ENCODE measurements at regions not wholly inside any gene's neighbourhood (a gene's known extent, or its start where the extent isn't known, plus 50 kb on each side); places are given as distances from the start of the nearest gene placed in this dataset.

DNA sequence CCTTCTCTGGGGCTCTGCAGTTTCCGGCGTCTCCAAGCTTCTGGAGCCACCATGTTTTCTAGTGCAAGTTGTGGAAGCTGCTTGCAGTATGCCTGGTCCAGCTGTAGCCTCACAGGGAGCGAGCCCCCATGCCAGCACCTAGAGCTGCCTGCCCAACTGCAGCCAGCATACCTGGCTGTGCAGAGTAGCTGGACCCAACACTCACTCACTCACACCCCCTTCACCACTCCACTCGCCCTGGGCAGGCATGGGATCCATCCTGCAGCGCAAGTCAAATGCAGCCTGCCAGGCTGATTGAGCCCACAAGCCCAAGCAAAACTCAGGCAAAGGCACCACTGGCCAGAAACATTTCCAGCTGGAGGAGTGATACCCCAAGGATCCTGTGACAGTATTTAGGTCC, 797.3 kb downstream of the SLC16A7 start:
- CTCF ChIA-PET = no interaction called here
- H3K4me3 Mint-ChIP-seq (ENCODE audit: low read depth, unreplicated experiment) = no peak overlapping the region
- no peak for DNase-seq

DNA sequence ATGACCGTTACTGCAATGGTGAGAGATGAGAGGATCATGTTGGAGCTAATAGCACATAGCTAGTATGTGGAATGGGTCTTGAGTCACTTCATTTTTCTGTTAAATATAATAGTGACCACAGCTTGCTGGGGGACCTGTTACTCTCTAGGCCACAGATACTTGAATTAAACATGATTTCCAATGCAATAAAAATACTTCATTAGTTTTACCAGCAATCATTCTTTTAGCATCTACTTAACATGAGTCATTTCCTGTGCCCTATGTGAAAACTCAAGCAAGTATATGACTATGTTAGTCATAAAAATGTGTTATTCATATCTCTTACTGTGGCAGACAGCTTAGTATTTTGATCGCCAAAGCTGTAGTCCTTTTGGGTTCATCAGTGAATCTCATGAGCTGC, 798.8 kb downstream of the SLC16A7 start:
- peaks cover 14% of the 10 kb centered on the region for H3K4me1 Mint-ChIP-seq (ENCODE audit: low read depth, unreplicated experiment)
- no peak for DNase-seq
- intact Hi-C loops (cut with micrococcal nuclease; ENCODE audit: unreplicated experiment) = no loop called here
- H3K27me3 Mint-ChIP-seq (ENCODE audit: unreplicated experiment) = no peaks in the 10 kb centered on the region
- H3K4me3 Mint-ChIP-seq (ENCODE audit: low read depth, unreplicated experiment) = no peak overlapping the region
- BruUV-seq (replicated peaks) = no TSS peak
- H3K27ac Mint-ChIP-seq (ENCODE audit: unreplicated experiment) = peak overlapping the region; percentile 22
- TF ChIP-seq, protein P1, sequence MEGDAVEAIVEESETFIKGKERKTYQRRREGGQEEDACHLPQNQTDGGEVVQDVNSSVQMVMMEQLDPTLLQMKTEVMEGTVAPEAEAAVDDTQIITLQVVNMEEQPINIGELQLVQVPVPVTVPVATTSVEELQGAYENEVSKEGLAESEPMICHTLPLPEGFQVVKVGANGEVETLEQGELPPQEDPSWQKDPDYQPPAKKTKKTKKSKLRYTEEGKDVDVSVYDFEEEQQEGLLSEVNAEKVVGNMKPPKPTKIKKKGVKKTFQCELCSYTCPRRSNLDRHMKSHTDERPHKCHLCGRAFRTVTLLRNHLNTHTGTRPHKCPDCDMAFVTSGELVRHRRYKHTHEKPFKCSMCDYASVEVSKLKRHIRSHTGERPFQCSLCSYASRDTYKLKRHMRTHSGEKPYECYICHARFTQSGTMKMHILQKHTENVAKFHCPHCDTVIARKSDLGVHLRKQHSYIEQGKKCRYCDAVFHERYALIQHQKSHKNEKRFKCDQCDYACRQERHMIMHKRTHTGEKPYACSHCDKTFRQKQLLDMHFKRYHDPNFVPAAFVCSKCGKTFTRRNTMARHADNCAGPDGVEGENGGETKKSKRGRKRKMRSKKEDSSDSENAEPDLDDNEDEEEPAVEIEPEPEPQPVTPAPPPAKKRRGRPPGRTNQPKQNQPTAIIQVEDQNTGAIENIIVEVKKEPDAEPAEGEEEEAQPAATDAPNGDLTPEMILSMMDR (IDR thresholded peaks at IDR 0.05; ENCODE audit: unreplicated experiment) = no peak
- CTCF ChIA-PET = no interaction called here
- no peaks in the 10 kb centered on the region for H3K36me3 Mint-ChIP-seq (ENCODE audit: insufficient read depth, unreplicated experiment)
- no peaks in the 10 kb centered on the region for H3K9me3 Mint-ChIP-seq (ENCODE audit: low read depth, unreplicated experiment)

More for the DNA sequence above, 797.3 kb downstream of the SLC16A7 start:
- Mint-ChIP-seq H3K27me3 (ENCODE audit: unreplicated experiment) (no peaks in the 10 kb centered on the region), H3K27ac (ENCODE audit: unreplicated experiment) (no peak overlapping the region), H3K9me3 (ENCODE audit: low read depth, unreplicated experiment) (no peaks in the 10 kb centered on the region), H3K4me1 (ENCODE audit: low read depth, unreplicated experiment) (peaks cover 14% of the 10 kb centered on the region), H3K36me3 (ENCODE audit: insufficient read depth, unreplicated experiment) (no peaks in the 10 kb centered on the region)
- intact Hi-C loops (cut with micrococcal nuclease; ENCODE audit: unreplicated experiment) = no loop called here
- BruUV-seq (replicated peaks) = no TSS peak
- TF ChIP-seq, protein P1 (IDR thresholded peaks at IDR 0.05; ENCODE audit: unreplicated experiment) = no peak

DNA sequence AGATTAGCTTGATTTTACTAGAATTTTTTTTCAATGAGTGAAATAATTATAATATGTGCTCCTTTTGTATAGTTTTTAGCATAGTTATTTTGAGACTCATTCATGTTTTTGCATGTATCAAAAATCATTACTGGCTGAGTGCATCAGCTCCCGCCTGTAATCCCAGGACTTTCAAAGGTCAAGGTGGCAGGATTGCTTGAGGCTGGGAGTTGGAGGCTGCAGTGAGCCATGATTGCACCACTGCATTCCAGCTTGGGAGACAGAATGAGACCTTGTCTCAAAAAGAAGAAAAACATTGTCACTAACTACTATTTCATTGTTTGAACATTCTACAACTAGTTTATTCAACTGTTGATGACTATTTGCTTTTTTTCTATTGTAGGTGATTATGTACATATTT, 802.7 kb downstream of the SLC16A7 start:
- H3K27ac Mint-ChIP-seq (ENCODE audit: unreplicated experiment) = no peak overlapping the region
- H3K36me3 Mint-ChIP-seq (ENCODE audit: insufficient read depth, unreplicated experiment) = no peaks in the 10 kb centered on the region
- BruUV-seq (replicated peaks) = no TSS peak
- CTCF ChIA-PET = no interaction called here
- intact Hi-C loops (cut with micrococcal nuclease; ENCODE audit: unreplicated experiment) = no loop called here
- DNase-seq = no peak
- no peak overlapping the region for H3K4me3 Mint-ChIP-seq (ENCODE audit: low read depth, unreplicated experiment)
- TF ChIP-seq, protein P1 (IDR thresholded peaks at IDR 0.05; ENCODE audit: unreplicated experiment) = no peak
- H3K4me1 Mint-ChIP-seq (ENCODE audit: low read depth, unreplicated experiment) = peaks cover 14% of the 10 kb centered on the region
- peaks cover 6% of the 10 kb centered on the region for H3K9me3 Mint-ChIP-seq (ENCODE audit: low read depth, unreplicated experiment)
- H3K27me3 Mint-ChIP-seq (ENCODE audit: unreplicated experiment) = no peaks in the 10 kb centered on the region

DNA sequence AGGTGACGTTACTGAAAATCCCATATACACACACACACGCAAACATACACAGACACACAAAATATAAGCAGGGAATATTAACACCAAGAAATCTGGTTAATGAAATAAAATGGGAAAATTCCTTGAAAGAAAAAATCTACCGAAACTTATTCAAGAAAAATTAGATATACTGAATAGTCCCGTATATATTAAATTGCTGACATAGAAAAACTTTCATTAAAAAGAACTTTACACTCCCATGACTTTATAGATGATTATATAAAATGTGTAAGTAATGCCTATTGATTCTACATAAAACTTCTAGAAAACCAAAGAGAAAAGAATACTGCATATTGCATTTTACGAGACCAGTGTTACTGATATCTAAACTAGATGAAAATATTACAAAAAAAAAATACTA, 803.2 kb downstream of the SLC16A7 start:
- H3K36me3 Mint-ChIP-seq (ENCODE audit: insufficient read depth, unreplicated experiment) = no peaks in the 10 kb centered on the region
- intact Hi-C loops (cut with micrococcal nuclease; ENCODE audit: unreplicated experiment) = no loop called here
- no peak for DNase-seq
- H3K4me1 Mint-ChIP-seq (ENCODE audit: low read depth, unreplicated experiment) = peaks cover 14% of the 10 kb centered on the region
- H3K27ac Mint-ChIP-seq (ENCODE audit: unreplicated experiment) = no peak overlapping the region
- H3K27me3 Mint-ChIP-seq (ENCODE audit: unreplicated experiment) = no peaks in the 10 kb centered on the region
- CTCF ChIA-PET = no interaction called here
- TF ChIP-seq, protein P1 (IDR thresholded peaks at IDR 0.05; ENCODE audit: unreplicated experiment) = no peak
- H3K9me3 Mint-ChIP-seq (ENCODE audit: low read depth, unreplicated experiment) = peaks cover 6% of the 10 kb centered on the region
- no peak overlapping the region for H3K4me3 Mint-ChIP-seq (ENCODE audit: low read depth, unreplicated experiment)
- BruUV-seq (replicated peaks) = no TSS peak

DNA sequence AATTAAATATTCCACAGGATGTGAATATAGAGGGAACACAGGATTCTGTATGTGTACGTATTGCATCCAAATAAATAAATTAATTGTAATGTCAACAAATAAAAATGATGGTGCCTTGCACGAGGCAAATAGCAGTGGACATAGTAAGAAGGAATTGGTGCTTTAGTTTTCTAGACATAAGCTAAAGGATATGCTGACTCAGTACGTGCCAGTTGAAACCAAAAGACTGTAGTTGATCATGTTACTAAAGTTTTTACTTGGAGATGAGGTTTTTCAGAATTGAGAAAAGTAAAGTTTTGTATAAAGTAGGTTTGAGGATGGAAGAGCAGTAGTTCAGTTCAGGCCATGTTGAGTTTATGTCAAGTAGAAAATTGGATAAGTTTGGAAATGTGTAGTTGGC, 807.2 kb downstream of the SLC16A7 start:
- H3K4me3 Mint-ChIP-seq (ENCODE audit: low read depth, unreplicated experiment) = no peak overlapping the region
- intact Hi-C loops (cut with micrococcal nuclease; ENCODE audit: unreplicated experiment) = no loop called here
- no peaks in the 10 kb centered on the region for H3K4me1 Mint-ChIP-seq (ENCODE audit: low read depth, unreplicated experiment)
- H3K9me3 Mint-ChIP-seq (ENCODE audit: low read depth, unreplicated experiment) = peaks cover 6% of the 10 kb centered on the region
- H3K27me3 Mint-ChIP-seq (ENCODE audit: unreplicated experiment) = no peaks in the 10 kb centered on the region
- BruUV-seq (replicated peaks) = no TSS peak
- DNase-seq = no peak
- CTCF ChIA-PET = no interaction called here
- TF ChIP-seq, protein P1 (IDR thresholded peaks at IDR 0.05; ENCODE audit: unreplicated experiment) = no peak
- no peaks in the 10 kb centered on the region for H3K36me3 Mint-ChIP-seq (ENCODE audit: insufficient read depth, unreplicated experiment)
- H3K27ac Mint-ChIP-seq (ENCODE audit: unreplicated experiment) = no peak overlapping the region

Data from Calu3 (cell line).